ENCODE measurements at regions not wholly inside any gene's neighbourhood (a gene's known extent, or its start where the extent isn't known, plus 50 kb on each side); places are given as distances from the start of the nearest gene placed in this dataset.
"Not testable (repeated sequence)": the region's sequence is repeated elsewhere in the genome, so short reads cannot be mapped to it uniquely, and the experiment has no call there.

GRCh38 chr13:104534847-104535246 lies 1468.6 kb upstream of the SLC10A2 start:
- no peaks in the 10 kb centered on the region for H3K27me3 Mint-ChIP-seq
- H3K27ac Mint-ChIP-seq, result no peak overlapping the region
- H3K9me3 Mint-ChIP-seq, result no peaks in the 10 kb centered on the region
- no peak overlapping the region for H3K4me3 Mint-ChIP-seq
- ATAC-seq (no peak), DNase-seq (no peak)
- H3K36me3 Mint-ChIP-seq (ENCODE audit: low read depth), result no peaks in the 10 kb centered on the region
- H3K4me1 Mint-ChIP-seq, result no peaks in the 10 kb centered on the region

- Mint-ChIP-seq H3K4me3 (no peak overlapping the region), H3K9me3 (no peaks in the 10 kb centered on the region), H3K4me1 (no peaks in the 10 kb centered on the region), H3K27ac (no peak overlapping the region), H3K36me3 (ENCODE audit: low read depth) (no peaks in the 10 kb centered on the region), H3K27me3 (no peaks in the 10 kb centered on the region)
- ATAC-seq, result no peak
- DNase-seq, result no peak
Measured at GRCh38 chr13:104532132-104532531, 1465.9 kb upstream of the SLC10A2 start.

GRCh38 chr13:104530741-104531140 lies 1464.5 kb upstream of the SLC10A2 start:
- H3K9me3 Mint-ChIP-seq, result no peaks in the 10 kb centered on the region
- no peaks in the 10 kb centered on the region for H3K27me3 Mint-ChIP-seq
- DNase-seq (no peak), ATAC-seq (no peak)
- no peak overlapping the region for H3K4me3 Mint-ChIP-seq
- no peaks in the 10 kb centered on the region for H3K36me3 Mint-ChIP-seq (ENCODE audit: low read depth)
- H3K27ac Mint-ChIP-seq, result no peak overlapping the region
- no peaks in the 10 kb centered on the region for H3K4me1 Mint-ChIP-seq

GRCh38 chr13:104526561-104526960 lies 1460.3 kb upstream of the SLC10A2 start:
- H3K4me1 Mint-ChIP-seq, result no peaks in the 10 kb centered on the region
- no peaks in the 10 kb centered on the region for H3K36me3 Mint-ChIP-seq (ENCODE audit: low read depth)
- peaks cover 5% of the 10 kb centered on the region for H3K9me3 Mint-ChIP-seq
- no peaks in the 10 kb centered on the region for H3K27me3 Mint-ChIP-seq
- DNase-seq, result no peak
- ATAC-seq, result no peak
- H3K27ac Mint-ChIP-seq, result no peak overlapping the region
- H3K4me3 Mint-ChIP-seq, result no peak overlapping the region

GRCh38 chr13:104525467-104525866 lies 1459.2 kb upstream of the SLC10A2 start:
- H3K36me3 Mint-ChIP-seq (ENCODE audit: low read depth), result no peaks in the 10 kb centered on the region
- H3K4me1 Mint-ChIP-seq, result no peaks in the 10 kb centered on the region
- H3K4me3 Mint-ChIP-seq, result no peak overlapping the region
- H3K9me3 Mint-ChIP-seq, result peaks cover 9% of the 10 kb centered on the region
- H3K27me3 Mint-ChIP-seq, result no peaks in the 10 kb centered on the region
- no peak overlapping the region for H3K27ac Mint-ChIP-seq
- DNase-seq, result no peak
- no peak for ATAC-seq

- no peaks in the 10 kb centered on the region for H3K4me1 Mint-ChIP-seq
- no peak for ATAC-seq
- H3K4me3 Mint-ChIP-seq, result no peak overlapping the region
- peaks cover 13% of the 10 kb centered on the region for H3K9me3 Mint-ChIP-seq
- no peak for DNase-seq
- no peaks in the 10 kb centered on the region for H3K36me3 Mint-ChIP-seq (ENCODE audit: low read depth)
- no peaks in the 10 kb centered on the region for H3K27me3 Mint-ChIP-seq
- no peak overlapping the region for H3K27ac Mint-ChIP-seq
Measured at GRCh38 chr13:104522235-104523072, 1456.2 kb upstream of the SLC10A2 start.

- no peak overlapping the region for H3K4me3 Mint-ChIP-seq
- no peak for ATAC-seq
- no peak overlapping the region for H3K27ac Mint-ChIP-seq
- no peaks in the 10 kb centered on the region for H3K4me1 Mint-ChIP-seq
- H3K9me3 Mint-ChIP-seq, result peaks cover 5% of the 10 kb centered on the region
- no peak for DNase-seq
- H3K27me3 Mint-ChIP-seq, result no peaks in the 10 kb centered on the region
- no peaks in the 10 kb centered on the region for H3K36me3 Mint-ChIP-seq (ENCODE audit: low read depth)
Measured at GRCh38 chr13:104510422-104510821, 1444.2 kb upstream of the SLC10A2 start.

- not testable (repeated sequence) for H3K27ac Mint-ChIP-seq; H3K27me3 Mint-ChIP-seq; DNase-seq; H3K4me1 Mint-ChIP-seq; H3K4me3 Mint-ChIP-seq; H3K36me3 Mint-ChIP-seq (ENCODE audit: low read depth); ATAC-seq
- peaks cover 23% of the 10 kb centered on the region for H3K9me3 Mint-ChIP-seq
Measured at GRCh38 chr13:104493502-104493901, 1427.3 kb upstream of the SLC10A2 start.

GRCh38 chr13:104491916-104492315 lies 1425.7 kb upstream of the SLC10A2 start:
- DNase-seq, result no peak
- ATAC-seq, result no peak
- peaks cover 23% of the 10 kb centered on the region for H3K9me3 Mint-ChIP-seq
- no peaks in the 10 kb centered on the region for H3K4me1 Mint-ChIP-seq
- H3K27ac Mint-ChIP-seq, result no peak overlapping the region
- H3K27me3 Mint-ChIP-seq, result no peaks in the 10 kb centered on the region
- H3K36me3 Mint-ChIP-seq (ENCODE audit: low read depth), result no peaks in the 10 kb centered on the region
- no peak overlapping the region for H3K4me3 Mint-ChIP-seq

- DNase-seq (no peak), ATAC-seq (no peak)
- no peaks in the 10 kb centered on the region for H3K4me1 Mint-ChIP-seq
- H3K4me3 Mint-ChIP-seq, result no peak overlapping the region
- H3K9me3 Mint-ChIP-seq, result no peaks in the 10 kb centered on the region
- H3K27me3 Mint-ChIP-seq, result no peaks in the 10 kb centered on the region
- H3K27ac Mint-ChIP-seq, result no peak overlapping the region
- H3K36me3 Mint-ChIP-seq (ENCODE audit: low read depth), result no peaks in the 10 kb centered on the region
Measured at GRCh38 chr13:104487006-104487405, 1420.8 kb upstream of the SLC10A2 start.

- Mint-ChIP-seq H3K36me3 (ENCODE audit: low read depth) (no peaks in the 10 kb centered on the region), H3K4me3 (no peak overlapping the region), H3K27me3 (no peaks in the 10 kb centered on the region), H3K9me3 (no peaks in the 10 kb centered on the region), H3K27ac (no peak overlapping the region), H3K4me1 (no peaks in the 10 kb centered on the region)
- DNase-seq (no peak), ATAC-seq (no peak)
Measured at GRCh38 chr13:104485571-104485970, 1419.4 kb upstream of the SLC10A2 start.

GRCh38 chr13:104483631-104484030 lies 1417.4 kb upstream of the SLC10A2 start:
- Mint-ChIP-seq H3K9me3 (peaks cover 7% of the 10 kb centered on the region), H3K27ac (no peak overlapping the region), H3K4me3 (no peak overlapping the region), H3K4me1 (no peaks in the 10 kb centered on the region), H3K27me3 (no peaks in the 10 kb centered on the region), H3K36me3 (ENCODE audit: low read depth) (no peaks in the 10 kb centered on the region)
- ATAC-seq, result no peak
- no peak for DNase-seq

- Mint-ChIP-seq H3K36me3 (ENCODE audit: low read depth) (no peaks in the 10 kb centered on the region), H3K9me3 (peaks cover 18% of the 10 kb centered on the region), H3K27ac (no peak overlapping the region), H3K4me1 (no peaks in the 10 kb centered on the region), H3K27me3 (no peaks in the 10 kb centered on the region), H3K4me3 (no peak overlapping the region)
- ATAC-seq (no peak), DNase-seq (no peak)
Measured at GRCh38 chr13:104477261-104477660, 1411.0 kb upstream of the SLC10A2 start.

- no peak for DNase-seq
- Mint-ChIP-seq H3K36me3 (ENCODE audit: low read depth) (no peaks in the 10 kb centered on the region), H3K4me1 (no peaks in the 10 kb centered on the region), H3K27me3 (no peaks in the 10 kb centered on the region), H3K4me3 (no peak overlapping the region), H3K27ac (no peak overlapping the region), H3K9me3 (peaks cover 11% of the 10 kb centered on the region)
- no peak for ATAC-seq
Measured at GRCh38 chr13:104473936-104474335, 1407.7 kb upstream of the SLC10A2 start.

- Mint-ChIP-seq H3K4me1 (no peaks in the 10 kb centered on the region), H3K36me3 (ENCODE audit: low read depth) (no peaks in the 10 kb centered on the region), H3K9me3 (peaks cover 8% of the 10 kb centered on the region), H3K27me3 (peaks cover 1% of the 10 kb centered on the region), H3K27ac (no peak overlapping the region), H3K4me3 (no peak overlapping the region)
- DNase-seq, result no peak
- ATAC-seq, result no peak
Measured at GRCh38 chr13:104466016-104466415, 1399.8 kb upstream of the SLC10A2 start.

- no peak overlapping the region for H3K4me3 Mint-ChIP-seq
- no peak for DNase-seq
- H3K27me3 Mint-ChIP-seq, result peaks cover 1% of the 10 kb centered on the region
- no peak overlapping the region for H3K27ac Mint-ChIP-seq
- no peaks in the 10 kb centered on the region for H3K36me3 Mint-ChIP-seq (ENCODE audit: low read depth)
- H3K9me3 Mint-ChIP-seq, result peaks cover 12% of the 10 kb centered on the region
- H3K4me1 Mint-ChIP-seq, result no peaks in the 10 kb centered on the region
- ATAC-seq, result no peak
Measured at GRCh38 chr13:104461049-104461448, 1394.8 kb upstream of the SLC10A2 start.
